ENCODE measurements at regions not wholly inside any gene's neighbourhood (a gene's known extent, or its start where the extent isn't known, plus 50 kb on each side); places are given as distances from the start of the nearest gene placed in this dataset.
A peak's percentile ranks its signal among the peaks of the same experiment; 100 is the strongest.
"Not testable (repeated sequence)": the region's sequence is repeated elsewhere in the genome, so short reads cannot be mapped to it uniquely, and the experiment has no call there.

DNA sequence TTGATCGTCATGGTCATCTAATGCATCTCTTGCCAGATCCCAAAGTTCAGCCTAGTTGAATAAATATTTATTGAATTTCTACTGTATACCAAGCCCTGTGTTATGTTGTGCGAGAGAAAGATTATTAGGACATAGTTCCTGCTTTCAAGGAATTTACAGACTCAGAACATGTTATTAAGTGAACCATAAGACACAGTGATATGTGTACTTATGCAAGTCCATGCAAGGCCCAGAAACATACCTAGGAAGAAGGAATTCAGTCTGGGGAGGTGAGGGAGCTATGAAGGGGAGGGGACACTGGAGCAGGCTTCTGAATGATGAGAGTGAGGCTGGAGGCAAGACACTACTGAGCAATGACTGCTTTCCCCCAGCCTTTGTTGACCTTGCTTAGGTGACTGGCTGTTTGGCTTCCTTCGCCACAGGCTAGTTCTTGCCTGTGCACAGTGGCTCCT is 81.4 kb downstream of the ACAA2 start:
- DNase-seq = no peak

DNA sequence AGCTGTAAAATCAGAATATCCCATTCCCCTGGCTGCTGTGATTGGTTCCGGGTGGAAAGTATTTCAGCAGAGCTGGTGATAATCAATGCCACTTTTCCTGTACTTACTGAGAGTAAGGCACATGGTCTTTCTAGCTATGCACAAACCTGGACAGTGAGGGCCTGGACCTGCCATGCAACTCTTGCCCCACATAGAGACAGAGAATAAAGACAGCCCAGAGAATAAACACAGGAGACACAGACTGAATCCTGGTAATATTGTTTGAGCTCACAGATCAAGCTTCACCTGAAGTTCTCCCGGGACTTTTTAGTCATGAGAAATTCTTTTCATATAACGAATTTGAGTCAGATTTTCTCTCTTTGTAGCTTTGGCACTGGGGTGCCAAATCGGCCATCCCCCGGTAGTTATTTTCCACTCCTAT is 81.9 kb downstream of the ACAA2 start:
- DNase-seq = no peak

DNA sequence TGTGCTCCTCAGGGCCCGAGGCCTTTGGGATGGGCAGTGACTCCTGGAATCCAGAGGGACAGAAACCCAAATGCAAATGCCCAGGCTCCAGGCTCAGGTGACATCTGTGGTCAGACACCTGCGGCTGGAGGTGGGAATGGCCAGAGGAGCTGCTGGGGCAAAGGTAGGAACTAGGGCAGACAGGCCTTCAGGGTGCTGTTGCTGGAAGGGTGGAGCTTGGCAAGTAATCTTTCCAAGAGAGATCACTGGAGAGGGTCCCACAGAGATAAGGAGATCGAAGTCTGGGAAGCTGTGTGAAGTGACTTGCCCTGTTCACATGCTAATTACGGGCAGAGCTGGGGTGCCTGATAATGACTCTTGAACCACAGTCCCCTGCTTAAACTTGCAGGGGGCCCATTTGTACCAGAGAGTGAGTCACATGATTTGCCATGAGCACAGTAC is 82.4 kb downstream of the ACAA2 start:
- DNase-seq = no peak

DNA sequence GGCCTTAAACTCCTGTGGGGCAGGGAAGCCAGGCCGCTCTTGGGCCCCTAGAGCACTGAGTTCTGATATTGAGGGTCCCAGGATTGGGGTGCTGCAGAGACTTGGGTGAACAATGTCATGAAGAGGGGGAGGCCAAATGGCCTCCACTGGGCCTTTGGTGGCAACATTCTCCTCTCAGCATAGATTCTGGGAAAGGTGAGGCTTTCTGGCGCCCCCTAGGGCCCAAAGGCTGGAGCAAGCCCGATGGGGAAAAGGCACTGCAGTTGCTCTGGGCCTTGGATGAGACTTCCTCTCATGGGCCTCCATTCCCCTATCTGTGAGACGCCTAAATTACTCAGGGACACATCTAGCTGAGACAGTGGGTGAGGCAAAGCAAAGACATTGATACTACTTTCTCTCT is 84.8 kb downstream of the ACAA2 start:
- DNase-seq = peak; percentile 56

DNA sequence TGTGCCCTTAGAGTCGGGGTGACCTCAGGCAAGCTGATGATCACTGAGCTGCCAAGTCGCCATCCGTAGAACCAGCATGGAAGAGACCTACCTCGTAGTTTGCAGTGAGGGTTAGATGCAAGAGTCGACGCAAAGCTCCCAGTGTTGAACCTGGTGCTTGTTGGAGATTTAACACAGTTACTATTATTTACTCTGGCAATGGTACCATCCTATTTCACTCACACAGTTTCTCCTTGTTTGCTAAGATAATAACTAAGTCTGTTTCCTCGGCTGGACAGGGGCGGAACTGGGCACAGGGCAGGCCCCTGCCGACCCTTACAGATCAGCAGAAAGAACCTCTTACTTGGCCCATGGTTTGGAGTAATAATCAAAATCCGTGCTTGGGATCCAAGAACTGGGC is 85.5 kb downstream of the ACAA2 start:
- no peak for DNase-seq

DNA sequence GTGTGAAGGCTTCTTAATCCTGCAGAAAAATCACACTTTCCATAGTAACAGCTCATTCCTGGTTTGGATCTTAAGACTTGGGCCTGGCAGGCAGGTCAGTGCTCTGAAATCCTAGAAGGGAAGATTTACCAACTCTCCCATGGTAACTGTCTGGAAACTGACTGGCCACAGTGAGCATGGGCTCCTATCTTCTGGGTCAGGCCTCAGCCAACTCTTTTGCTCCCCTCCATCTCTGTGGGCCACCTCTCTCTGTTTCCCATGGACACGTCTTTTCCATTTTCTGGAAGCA is 86.7 kb downstream of the ACAA2 start:
- no peak for DNase-seq

DNA sequence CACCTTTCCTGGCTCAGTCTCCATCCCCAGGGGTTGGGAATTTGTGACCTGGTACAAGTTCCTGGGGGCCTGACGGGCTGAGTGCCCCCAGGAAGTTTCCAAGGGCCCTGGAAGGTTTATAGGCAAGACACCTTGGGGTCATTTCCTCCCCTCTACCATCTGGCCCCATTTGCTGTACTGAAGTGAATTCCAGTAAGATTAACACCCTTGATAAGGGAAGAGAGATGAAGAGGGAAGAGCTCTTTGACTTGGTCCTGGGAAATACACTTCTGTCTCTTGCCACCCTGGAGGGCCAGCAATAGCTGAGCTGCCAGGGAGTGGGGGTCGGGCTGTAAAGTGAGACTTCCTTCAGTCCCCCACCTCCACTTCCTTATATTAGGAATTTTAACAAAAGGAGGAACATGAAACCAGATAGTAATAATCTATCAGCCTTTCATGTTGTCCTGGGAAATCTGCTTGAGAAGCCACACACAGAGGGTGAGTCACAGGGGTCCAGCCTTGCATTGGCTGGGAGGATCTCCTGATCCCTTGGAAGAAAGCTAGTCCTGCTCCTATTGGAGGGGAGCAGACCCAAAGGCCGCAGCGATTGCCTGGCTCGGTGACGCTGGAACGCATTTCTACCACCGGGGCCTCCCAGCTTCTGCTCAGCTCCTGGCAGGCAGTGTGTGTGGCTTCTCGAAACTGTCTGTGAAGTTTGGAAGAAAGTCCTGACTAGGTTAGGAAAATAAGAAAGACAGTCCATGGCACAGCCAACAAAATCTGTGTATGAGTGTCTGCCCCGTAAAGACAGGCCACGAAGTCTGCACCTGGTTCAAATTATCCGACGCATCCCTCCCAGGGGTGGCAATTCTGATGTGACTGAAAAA is 87.3 kb downstream of the ACAA2 start:
- no peak for DNase-seq

DNA sequence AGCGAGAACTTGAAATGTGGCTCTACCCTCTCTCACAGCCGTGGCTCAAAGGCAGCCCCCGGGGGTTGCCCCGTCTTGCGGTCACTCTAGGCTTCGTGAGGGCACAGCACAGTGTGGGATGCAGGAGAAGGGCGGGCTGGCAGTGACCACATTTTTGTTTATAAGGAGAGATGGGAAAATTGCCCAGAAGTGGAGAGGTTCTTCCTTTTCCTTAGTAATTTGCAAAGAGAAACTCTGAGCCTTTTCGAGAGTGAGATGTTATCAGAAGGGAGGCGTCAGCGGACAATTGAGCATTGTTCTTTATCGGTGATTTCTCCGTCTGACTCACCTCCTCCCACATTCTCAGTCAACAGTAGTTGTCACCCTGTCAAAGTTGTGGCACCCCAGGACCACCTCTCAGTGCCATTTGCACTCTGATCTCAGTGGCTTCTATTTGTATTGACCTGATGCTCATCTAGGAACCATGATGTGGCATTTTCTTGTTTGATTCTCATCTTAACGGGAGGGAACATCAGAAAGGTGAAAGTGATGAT is 89.6 kb downstream of the ACAA2 start:
- no peak for DNase-seq

DNA sequence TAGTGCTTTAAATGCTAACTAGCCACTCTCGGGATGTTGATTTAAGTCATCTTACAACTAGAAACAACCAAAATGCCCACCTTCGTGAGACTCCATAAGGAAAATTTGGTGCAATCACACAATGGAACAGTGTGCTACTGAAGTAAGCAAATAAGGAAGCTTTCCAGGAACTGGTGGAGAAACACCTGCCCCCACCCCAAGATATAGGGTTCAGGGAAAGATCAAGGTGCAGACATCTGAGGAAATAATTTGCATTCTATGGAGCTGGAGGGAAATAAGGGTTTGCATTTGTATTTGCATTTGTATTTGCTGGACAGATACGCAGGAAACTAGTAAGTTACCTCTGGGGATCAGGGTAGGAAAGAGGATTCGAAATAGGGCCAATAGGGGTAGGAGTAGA is 90.9 kb downstream of the ACAA2 start:
- DNase-seq = no peak

DNA sequence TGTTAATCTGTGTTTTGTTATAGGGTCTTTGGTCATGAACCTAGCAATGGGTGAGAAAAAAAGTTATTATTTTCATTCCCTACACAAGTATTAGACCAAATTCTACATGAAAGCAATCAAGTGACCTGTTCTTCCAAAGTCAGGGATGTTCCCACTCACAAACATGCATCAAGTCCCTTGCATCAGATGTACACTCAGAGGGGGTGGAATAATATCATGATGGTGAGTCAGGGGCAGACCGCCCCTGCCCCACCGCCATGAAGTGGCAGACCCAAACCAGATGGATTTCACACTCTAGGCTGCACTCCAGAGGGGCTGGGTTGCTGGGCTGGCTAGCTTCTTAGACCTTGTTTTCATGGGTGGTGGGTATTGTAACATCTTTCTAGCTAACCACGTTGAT is 91.4 kb downstream of the ACAA2 start:
- no peak for DNase-seq

DNA sequence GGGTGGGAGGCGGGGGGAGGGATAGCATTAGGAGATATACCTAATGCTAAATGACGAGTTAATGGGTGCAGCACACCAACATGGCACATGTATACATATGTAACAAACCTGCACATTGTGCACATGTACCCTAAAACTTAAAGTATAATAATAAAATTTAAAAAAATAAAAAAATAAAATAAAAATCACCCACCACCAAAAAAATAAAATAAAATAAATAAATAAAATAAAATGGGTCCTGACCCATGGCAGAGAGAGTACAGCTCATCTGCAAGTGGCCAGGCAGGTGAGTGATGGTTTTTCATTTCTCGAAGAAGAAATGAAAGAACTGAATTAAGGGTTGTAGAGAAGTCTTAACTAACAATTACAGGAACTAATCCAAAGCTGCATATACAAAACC is 92.4 kb downstream of the ACAA2 start:
- DNase-seq = not testable (repeated sequence)

DNA sequence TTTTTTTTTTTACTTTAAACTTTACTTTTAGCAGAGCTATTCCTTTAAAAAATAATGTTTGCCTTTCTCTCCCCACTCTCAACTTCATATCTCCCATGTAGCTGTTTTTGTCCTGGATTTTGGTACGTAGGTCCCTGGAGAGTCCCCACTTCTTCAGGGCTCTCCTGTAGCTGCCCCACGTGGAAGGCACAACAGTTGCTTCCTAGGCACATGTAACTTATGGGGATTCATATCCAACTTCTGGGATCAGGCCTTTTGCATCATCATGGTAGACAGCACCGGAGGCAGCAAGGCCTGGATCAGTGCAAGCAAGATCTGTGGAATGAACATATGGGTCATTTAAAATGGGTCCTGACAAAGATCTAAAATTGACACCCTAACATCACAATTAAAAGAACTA is 95.7 kb downstream of the ACAA2 start:
- no peak for DNase-seq

DNA sequence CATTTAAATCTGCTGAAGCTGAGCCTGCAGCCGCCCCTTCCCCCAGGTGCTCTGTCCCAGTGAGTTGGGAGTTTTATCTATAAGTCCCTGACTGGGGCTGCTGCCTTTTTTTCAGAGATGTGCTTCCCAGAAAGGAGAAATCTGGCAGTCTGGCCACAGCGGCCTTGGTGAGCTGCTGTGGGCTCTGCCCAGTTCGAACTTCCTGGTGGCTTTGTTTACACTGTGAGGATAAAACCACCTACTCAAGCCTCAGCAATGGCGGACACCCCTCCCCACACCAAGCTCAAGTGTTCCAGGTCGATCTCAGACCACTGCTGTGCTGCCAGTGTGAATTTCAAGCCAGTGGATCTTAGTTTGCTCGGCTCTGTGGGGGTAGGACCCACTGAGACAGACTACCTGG is 97.3 kb downstream of the ACAA2 start:
- no peak for DNase-seq

DNA sequence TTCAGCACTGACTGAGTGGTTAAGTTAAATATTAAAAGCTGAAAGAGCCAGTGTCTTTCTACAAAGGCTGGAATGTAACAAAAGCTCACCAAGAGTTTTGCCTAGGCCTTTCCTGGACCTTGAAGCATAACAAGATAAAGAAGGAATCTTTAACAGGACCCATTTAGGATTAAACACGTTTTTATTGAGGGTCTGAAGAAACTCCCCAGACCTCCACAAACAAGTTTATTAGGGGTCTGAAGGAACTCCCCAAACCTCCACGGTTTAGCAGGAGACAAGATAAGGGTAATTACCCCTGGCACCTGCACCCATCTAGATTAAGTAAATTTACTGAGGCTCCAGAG is 104.0 kb downstream of the ACAA2 start:
- no peak for DNase-seq

DNA sequence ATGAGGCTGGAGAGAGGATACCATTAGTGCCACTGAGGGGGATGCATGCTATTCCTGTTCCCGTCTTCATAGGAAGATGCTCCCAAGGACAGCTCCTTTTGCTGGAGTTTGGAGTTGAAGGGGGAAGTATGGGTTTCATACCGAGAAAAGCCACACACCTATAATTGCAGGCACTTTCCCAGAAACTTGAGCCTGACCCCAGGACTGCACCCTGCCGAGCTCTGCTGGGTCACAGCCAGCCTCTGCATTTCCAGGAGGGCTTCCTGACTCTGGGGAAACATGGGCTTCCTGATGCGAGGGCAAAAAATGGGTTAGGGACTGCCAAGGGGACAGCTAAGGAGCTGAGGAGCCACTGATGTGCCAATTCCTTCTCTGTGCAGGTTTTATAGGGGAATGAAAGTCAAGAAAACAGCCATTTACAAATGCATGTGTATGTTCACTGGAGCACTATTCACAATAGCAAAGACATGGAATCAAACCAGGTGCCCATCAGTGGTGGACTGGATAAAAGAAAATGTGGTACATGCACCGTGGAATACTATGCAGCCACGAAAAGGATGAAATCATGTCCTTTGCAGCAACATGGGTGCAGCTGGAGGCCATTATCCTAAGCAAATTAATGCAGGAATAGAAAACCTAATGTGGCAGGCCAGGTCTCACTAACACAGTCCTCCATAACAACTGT is 104.5 kb downstream of the ACAA2 start:
- DNase-seq = no peak

DNA sequence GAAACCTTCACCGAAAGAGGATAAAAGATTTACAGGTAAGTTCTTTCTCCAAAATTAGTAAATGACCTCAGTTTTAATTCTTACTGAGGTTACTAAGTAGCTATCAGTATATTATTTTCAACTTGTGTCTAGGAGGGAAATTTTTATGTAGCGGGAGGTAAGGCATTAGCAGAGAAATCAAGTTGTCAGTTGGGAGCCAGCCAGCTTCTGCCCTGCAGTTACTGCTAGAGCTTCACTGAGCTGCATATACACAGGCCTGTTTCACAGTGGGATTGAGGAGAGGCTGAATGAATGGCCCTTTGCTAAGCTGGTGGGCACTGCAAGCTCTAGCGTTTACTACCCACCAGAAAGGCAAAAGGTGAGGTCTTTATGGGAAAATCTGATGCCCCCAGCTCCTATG is 105.7 kb downstream of the ACAA2 start:
- no peak for DNase-seq

DNA sequence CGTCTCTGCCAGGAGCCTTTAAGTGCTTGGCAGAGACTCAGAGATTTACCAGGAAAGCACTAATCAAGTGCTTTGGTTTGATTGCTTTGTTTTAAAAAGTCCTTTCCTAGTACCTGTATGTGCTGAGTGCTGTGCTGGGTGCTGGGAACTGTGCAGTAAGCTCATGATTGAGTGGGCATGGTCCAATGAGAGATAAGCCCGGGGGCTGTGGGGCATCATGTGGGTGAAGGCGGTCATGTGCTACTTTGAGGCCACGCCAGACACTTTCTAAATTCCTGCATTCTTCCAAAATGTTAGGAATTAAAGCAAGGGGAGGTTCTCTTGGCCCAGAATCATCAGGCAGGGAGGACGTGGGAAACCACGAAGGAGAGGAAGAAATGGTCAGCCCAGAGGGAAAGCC is 109.0 kb downstream of the ACAA2 start:
- no peak for DNase-seq

DNA sequence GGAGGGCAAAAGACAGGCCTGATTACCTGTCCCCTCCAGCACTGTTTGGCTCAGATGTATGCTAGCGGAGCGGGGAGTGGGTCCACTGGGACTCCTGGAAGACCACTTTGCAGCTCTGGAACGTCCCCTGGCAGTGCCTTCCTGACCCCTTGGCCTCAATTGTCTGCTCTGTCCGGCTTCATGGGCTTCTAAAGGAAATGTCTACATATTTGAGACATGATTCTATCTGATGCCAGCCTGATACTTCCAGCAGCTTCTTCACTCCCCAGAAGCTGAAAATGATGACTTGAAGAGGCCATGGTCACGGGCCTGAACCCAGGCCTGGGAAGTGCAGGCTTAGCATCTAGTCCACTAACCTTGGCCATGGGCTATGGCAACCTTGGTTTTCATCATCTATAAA is 112.1 kb downstream of the ACAA2 start:
- no peak for DNase-seq

DNA sequence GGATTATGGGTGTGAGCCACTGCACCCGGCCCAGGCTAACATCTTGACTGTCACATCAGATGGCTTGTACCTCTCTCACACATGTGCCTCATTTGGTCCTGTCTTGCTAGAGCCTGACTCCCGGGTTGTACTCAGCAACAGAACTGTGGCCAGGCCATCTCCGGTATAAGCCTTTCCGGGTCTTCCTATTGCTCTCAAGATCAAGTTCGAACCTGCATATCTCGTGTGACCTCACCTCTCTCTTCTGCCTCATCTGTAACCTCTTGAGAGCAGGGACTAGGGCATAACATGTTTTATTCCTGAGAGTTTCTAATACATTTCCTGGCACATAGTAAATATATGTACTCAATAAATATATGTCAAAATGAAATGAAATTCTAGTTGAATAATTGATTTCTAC is 114.0 kb downstream of the ACAA2 start:
- DNase-seq = no peak

DNA sequence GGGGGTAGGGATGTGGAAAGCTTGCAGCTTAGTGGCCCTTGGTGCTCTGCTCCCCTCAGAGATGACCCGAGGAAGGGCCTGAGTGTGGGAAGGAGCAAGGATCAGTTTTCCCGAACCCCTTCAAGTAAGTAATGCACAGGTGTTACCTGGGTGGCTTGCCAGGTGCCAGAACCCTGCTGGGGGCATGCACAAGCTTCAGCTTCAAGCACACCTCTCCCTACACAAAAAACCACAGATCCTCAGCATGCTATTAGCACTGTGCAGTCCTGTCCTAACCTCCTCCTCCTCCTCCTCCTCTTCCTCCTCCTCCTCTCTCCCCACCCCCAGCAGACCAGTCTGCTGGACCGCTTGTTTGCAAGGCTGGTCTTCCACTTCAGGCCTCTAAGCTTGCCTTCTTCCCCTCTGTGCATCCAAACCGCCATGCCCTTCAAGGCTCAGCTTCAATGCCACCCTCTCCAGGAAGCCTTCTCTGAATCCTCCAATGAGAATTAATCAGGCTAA is 114.8 kb downstream of the ACAA2 start:
- DNase-seq = no peak

DNA sequence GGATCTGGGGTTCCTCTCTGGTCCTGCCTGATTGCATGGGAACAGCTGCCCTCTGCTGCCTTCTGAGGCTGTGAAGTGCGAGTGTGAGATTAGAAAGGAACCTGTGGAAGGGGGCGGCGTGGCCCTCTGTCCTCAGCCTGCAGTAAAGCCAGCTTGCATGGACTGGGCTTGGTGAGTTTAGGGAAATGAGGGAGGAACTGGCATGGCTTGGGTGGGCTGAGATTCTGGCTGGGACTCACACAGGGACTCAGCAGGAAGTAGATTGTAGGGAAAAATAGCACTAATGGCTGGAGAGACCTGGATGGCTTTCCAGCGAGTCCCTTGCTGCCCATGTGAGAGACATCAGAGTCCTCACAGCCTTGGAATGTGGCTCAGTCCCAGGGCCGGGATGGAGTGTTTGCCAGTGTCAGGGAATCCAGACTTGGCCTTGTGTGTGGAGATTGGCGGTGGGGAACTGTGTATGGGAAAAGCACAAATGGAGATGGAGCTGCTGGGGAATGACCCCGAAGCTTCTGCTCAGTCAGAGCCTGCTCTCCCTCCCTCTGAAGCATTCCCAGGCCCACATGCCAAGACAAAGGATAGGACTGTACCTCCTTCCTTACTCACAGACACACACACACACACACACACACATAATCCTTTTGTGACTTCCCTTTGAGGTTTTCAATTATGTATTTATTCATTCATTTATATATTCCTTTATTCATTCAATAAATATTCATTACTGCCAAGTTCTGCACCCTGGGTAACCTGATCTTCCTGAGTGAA is 115.4 kb downstream of the ACAA2 start:
- no peak for DNase-seq

DNA sequence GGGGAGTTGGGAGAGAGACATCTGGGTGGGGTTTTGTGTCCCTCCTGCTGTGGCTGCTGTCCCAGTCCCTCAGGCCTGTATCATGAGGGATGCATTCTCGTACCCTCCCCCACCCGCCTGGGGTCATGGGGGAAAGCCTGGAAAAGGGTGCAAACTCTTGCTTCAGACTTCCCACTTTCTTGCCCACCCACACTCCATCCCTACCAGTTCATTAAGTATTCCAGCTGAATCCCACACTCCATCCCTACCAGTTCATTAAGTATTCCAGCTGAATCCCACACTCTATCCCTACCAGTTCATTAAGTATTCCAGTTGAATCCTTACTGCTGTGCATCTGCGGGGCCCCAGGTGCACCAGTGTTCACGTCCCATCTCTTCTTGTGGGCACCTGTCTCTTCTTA is 116.3 kb downstream of the ACAA2 start:
- no peak for DNase-seq

DNA sequence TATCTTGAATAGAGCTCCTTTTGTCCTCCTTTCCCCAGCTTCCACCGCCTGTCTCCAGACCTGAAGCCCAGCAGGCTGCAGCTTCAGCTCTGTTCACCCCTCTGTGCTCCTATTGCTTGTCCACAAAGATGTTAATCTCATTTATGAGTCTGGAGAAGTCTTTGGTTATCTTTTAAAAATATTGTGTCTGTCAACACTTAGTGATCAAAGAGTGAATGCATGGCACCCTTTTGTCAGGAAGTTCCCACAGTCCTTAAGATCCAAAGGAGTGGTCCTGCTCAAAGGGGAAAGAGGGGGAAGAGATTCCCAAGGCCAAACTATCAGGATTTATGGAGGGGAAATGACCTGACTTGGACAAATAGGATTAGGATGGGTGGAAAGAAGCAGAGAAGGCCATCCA is 118.9 kb downstream of the ACAA2 start:
- DNase-seq = no peak

DNA sequence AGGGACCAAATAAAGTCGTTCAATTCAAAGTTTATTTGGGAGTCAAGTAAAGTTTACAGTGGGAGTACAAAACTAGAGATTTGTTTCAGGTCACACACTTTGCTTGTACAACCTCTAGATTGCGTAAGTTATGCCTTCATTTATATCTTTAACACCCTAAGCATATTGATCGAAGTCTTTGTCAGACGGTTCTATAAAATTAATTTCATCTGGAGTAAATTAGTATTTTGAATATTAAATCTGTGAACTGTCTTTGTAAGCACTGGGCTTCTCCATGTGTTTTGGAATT is 119.7 kb downstream of the ACAA2 start:
- DNase-seq = no peak
